ENCODE measurements at regions not wholly inside any gene's neighbourhood (a gene's known extent, or its start where the extent isn't known, plus 50 kb on each side); places are given as distances from the start of the nearest gene placed in this dataset.

DNA sequence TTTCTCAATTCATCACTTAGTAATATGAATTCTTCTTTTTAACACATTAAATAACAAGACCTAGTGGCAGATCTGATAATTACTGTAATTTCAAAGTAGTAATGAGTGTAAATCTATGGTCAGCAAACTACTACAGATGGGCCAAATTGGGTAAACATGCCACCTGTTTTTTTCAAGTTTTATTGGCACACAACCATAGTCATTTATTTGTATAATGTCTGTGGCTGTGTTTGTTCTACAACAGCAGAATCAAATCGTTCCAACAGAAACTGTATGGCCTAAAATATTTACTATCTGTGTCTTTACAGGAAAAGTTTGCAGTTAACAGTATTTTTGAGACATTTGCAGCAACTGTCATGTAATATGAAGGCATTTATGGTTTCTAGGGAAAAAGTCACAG, 86.1 kb upstream of the EYA2 start:
- no peak for DNase-seq
- Histone ChIP-seq H3K36me3 (ENCODE audit: control insufficient read depth in 1 of 2, insufficient read depth in 2 of 2, low read length in 2 of 2) (no peaks in the 10 kb centered on the region), H3K27me3 (ENCODE audit: insufficient read depth, low read length) (no peaks in the 10 kb centered on the region), H4K12ac (ENCODE audit: low read depth, low read length) (no peak overlapping the region), H4K91ac (ENCODE audit: low read depth, low read length) (no peak overlapping the region), H3K14ac (ENCODE audit: low read length) (no peak overlapping the region), H3K79me1 (ENCODE audit: low read length) (peaks cover 5% of the 10 kb centered on the region), H2BK12ac (ENCODE audit: low read length) (no peak overlapping the region), H2BK120ac (ENCODE audit: insufficient read depth, low read length, poor library complexity) (no peak overlapping the region), H3K79me2 (ENCODE audit: control insufficient read depth, insufficient read depth, low read length, poor library complexity) (no peaks in the 10 kb centered on the region), H2AK5ac (ENCODE audit: low read length) (no peak overlapping the region), H3K23ac (ENCODE audit: low read length) (no peak overlapping the region), H3K9me3 (ENCODE audit: insufficient read depth, low read depth, low read length) (no peaks in the 10 kb centered on the region), H3K4me2 (ENCODE audit: low read length) (no peak overlapping the region), H3K27ac (ENCODE audit: low read depth, low read length) (no peak overlapping the region), H3K4me1 (ENCODE audit: control insufficient read depth in 1 of 2, insufficient read depth in 2 of 2, low read length in 2 of 2) (peaks cover 0 to 12% of the 10 kb centered on the region in 2 experiments), H3K9ac (ENCODE audit: low read length) (no peak overlapping the region), H3K4me3 (ENCODE audit: low read depth, low read length) (no peak overlapping the region), H2BK5ac (ENCODE audit: low read depth, low read length, poor library complexity) (no peak overlapping the region), H4K8ac (ENCODE audit: low read depth, low read length) (no peak overlapping the region), H3K4ac (ENCODE audit: low read depth, low read length) (no peak overlapping the region), H3K18ac (ENCODE audit: low read length) (no peak overlapping the region), H2AFZ (ENCODE audit: insufficient read depth, low read length, poor library complexity) (no peak overlapping the region)
- no CpG with 5 or more reads among the region's 1 CpG for WGBS (ENCODE audit: extremely low coverage, insufficient coverage, insufficient read length)

DNA sequence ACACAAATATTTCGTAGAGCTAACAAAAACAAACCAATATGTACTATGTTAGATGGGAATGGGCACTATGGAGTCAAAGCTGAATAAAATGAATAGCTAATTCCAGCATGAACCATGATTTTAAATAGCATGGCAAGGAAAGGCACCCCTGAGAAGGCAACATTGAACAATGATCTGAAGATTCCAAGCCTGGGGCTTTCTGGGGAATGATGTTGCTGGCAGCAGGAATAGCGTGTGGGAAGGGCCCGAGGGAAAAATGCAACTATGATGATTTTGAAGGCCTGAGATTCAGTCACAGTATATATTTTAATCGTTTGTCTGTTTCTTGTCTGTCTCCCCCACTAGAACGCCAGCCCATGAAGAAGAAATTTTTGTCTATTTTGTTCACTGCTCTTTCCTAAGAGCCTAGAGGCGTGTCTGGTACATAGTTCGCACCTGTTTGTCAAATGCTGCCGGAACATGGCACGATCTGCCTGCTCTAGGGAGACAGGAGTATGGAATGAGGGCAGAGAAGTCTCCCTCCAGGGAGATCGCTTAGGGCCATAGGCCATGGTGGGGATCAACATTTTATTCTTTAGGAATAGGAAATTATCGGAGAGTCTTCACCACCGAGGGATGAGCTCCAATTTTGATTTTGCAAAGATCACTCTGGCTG, 84.8 kb upstream of the EYA2 start:
- Histone ChIP-seq H3K14ac (ENCODE audit: low read length) (no peak overlapping the region), H3K9me3 (ENCODE audit: insufficient read depth, low read depth, low read length) (no peaks in the 10 kb centered on the region), H3K4me3 (ENCODE audit: low read depth, low read length) (no peak overlapping the region), H3K18ac (ENCODE audit: low read length) (no peak overlapping the region), H3K4ac (ENCODE audit: low read depth, low read length) (no peak overlapping the region), H3K4me1 (ENCODE audit: control insufficient read depth in 1 of 2, insufficient read depth in 2 of 2, low read length in 2 of 2) (peaks cover 0 to 14% of the 10 kb centered on the region in 2 experiments), H4K12ac (ENCODE audit: low read depth, low read length) (no peak overlapping the region), H4K8ac (ENCODE audit: low read depth, low read length) (no peak overlapping the region), H3K27ac (ENCODE audit: low read depth, low read length) (no peak overlapping the region), H4K91ac (ENCODE audit: low read depth, low read length) (peak overlapping the region; percentile 4), H2BK5ac (ENCODE audit: low read depth, low read length, poor library complexity) (no peak overlapping the region), H3K36me3 (ENCODE audit: control insufficient read depth in 1 of 2, insufficient read depth in 2 of 2, low read length in 2 of 2) (no peaks in the 10 kb centered on the region), H3K79me1 (ENCODE audit: low read length) (peaks cover 5% of the 10 kb centered on the region), H3K79me2 (ENCODE audit: control insufficient read depth, insufficient read depth, low read length, poor library complexity) (no peaks in the 10 kb centered on the region), H3K9ac (ENCODE audit: low read length) (no peak overlapping the region), H2AFZ (ENCODE audit: insufficient read depth, low read length, poor library complexity) (no peak overlapping the region), H3K27me3 (ENCODE audit: insufficient read depth, low read length) (no peaks in the 10 kb centered on the region), H3K4me2 (ENCODE audit: low read length) (no peak overlapping the region), H2BK120ac (ENCODE audit: insufficient read depth, low read length, poor library complexity) (no peak overlapping the region), H3K23ac (ENCODE audit: low read length) (no peak overlapping the region), H2BK12ac (ENCODE audit: low read length) (peak overlapping the region; percentile 65), H2AK5ac (ENCODE audit: low read length) (peak overlapping the region; percentile 59)
- DNase-seq, result peak; percentile 29 to 47
- WGBS (ENCODE audit: extremely low coverage, insufficient coverage, insufficient read length), result no CpG with 5 or more reads among the region's 12 CpGs

DNA sequence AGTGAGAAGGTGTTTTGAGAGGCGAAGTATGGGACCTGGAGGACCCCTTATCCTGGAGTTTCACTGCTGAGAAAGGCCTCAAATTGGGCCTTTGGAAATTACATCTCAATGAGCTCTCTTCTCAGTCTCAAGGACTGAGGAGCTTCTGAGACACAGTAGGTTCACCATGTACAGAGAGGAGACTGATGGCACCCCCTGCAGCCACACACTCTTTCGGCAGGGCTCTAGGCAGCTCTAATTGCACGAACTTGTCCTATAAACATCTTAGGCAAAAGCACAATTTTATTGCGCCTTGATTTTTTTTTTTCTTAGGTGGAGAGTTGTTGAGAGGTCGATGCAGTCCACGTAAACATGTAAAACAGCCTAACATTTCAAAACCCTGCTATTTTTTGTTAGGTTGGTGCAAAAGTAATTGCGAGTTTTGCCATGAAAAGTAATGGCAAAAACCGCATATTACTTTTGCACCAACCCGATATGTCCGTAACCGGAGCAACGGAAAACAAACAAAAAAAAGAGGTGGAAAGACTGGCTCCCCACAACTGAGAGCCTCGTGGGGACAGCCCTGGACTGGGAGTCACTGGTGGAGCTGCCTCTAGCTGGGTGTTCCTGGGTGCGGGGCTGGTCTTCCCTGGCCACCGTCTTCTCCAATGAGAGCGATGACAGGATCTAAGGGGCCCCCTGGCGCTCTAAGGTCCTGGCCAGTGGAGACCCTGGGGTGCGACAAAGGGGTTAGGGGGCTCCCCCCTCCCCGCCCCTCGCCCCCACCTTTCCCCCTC, 84.0 kb upstream of the EYA2 start:
- H3K9me3 ChIP-seq (ENCODE audit: insufficient read depth, low read depth, low read length), result no peaks in the 10 kb centered on the region
- no CpG with 5 or more reads among the region's 20 CpGs for WGBS (ENCODE audit: extremely low coverage, insufficient coverage, insufficient read length)
- H3K4me1 ChIP-seq (ENCODE audit: control insufficient read depth in 1 of 2, insufficient read depth in 2 of 2, low read length in 2 of 2), result peaks cover under 1 to 17% of the 10 kb centered on the region in 2 experiments
- H3K23ac ChIP-seq (ENCODE audit: low read length), result no peak overlapping the region
- DNase-seq, result no peak
- no peak overlapping the region for H3K9ac ChIP-seq (ENCODE audit: low read length)
- no peak overlapping the region for H4K12ac ChIP-seq (ENCODE audit: low read depth, low read length)
- H3K4ac ChIP-seq (ENCODE audit: low read depth, low read length), result no peak overlapping the region
- no peak overlapping the region for H2BK5ac ChIP-seq (ENCODE audit: low read depth, low read length, poor library complexity)
- no peaks in the 10 kb centered on the region for H3K36me3 ChIP-seq (ENCODE audit: control insufficient read depth in 1 of 2, insufficient read depth in 2 of 2, low read length in 2 of 2)
- no peak overlapping the region for H3K4me3 ChIP-seq (ENCODE audit: low read depth, low read length)
- no peak overlapping the region for H4K8ac ChIP-seq (ENCODE audit: low read depth, low read length)
- no peak overlapping the region for H2BK120ac ChIP-seq (ENCODE audit: insufficient read depth, low read length, poor library complexity)
- no peak overlapping the region for H3K4me2 ChIP-seq (ENCODE audit: low read length)
- H3K27me3 ChIP-seq (ENCODE audit: insufficient read depth, low read length), result no peaks in the 10 kb centered on the region
- H3K79me2 ChIP-seq (ENCODE audit: control insufficient read depth, insufficient read depth, low read length, poor library complexity), result peaks cover 2% of the 10 kb centered on the region
- peak overlapping the region; percentile 4 for H4K91ac ChIP-seq (ENCODE audit: low read depth, low read length)
- peak overlapping the region; percentile 65 for H2BK12ac ChIP-seq (ENCODE audit: low read length)
- no peak overlapping the region for H3K27ac ChIP-seq (ENCODE audit: low read depth, low read length)
- H2AK5ac ChIP-seq (ENCODE audit: low read length), result peak overlapping the region; percentile 68
- H2AFZ ChIP-seq (ENCODE audit: insufficient read depth, low read length, poor library complexity), result no peak overlapping the region
- peaks cover 9% of the 10 kb centered on the region for H3K79me1 ChIP-seq (ENCODE audit: low read length)
- peak overlapping the region; percentile 26 for H3K14ac ChIP-seq (ENCODE audit: low read length)
- H3K18ac ChIP-seq (ENCODE audit: low read length), result no peak overlapping the region

DNA sequence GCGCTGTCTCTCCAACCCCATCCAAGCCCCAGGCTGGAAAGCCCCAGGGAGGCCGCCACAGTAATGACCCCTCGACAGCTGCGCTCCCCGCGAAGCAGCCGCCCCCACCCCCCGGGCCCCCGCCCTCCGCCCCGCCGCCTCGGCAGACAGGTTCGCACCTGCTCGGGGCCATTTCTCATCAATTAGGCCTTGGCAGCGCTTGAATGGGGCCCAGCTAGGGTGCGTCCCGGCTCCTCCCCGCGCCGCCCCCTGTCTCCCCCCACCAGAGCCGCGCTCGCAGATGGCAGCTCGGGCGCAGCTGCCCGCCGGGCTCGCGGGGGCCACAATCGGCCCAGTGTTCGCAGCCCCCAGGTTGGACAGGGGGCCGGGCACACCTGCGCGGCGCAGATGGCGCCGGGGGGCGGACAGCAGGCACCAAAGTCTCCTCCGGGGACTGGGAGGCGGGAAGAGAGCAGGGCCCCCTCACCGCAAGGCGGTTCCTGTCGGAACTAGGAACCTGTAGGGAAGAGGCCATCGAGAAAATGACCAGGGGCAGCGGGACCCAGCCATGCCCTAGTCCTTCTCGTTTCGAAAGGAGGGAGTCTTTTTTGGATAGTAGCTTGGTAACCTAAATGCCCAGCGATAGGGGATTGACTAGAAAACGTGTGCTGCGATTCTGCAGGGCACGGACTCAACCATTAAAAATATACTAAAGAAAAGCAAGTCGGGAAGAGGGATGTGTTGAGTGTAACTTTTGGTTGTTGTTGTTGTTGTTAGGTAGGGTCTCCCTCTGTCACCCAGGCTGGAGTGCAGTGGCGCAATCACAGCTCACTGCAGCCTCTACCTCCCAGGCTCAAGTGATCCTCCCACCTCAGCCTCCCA, 83.2 kb upstream of the EYA2 start:
- H3K9me3 ChIP-seq (ENCODE audit: insufficient read depth, low read depth, low read length), result no peaks in the 10 kb centered on the region
- peaks cover 16% of the 10 kb centered on the region for H3K79me1 ChIP-seq (ENCODE audit: low read length)
- no peaks in the 10 kb centered on the region for H3K36me3 ChIP-seq (ENCODE audit: control insufficient read depth in 1 of 2, insufficient read depth in 2 of 2, low read length in 2 of 2)
- no peak overlapping the region for H2BK120ac ChIP-seq (ENCODE audit: insufficient read depth, low read length, poor library complexity)
- no peak overlapping the region for H2BK5ac ChIP-seq (ENCODE audit: low read depth, low read length, poor library complexity)
- peak overlapping the region; percentile 77 for H3K14ac ChIP-seq (ENCODE audit: low read length)
- H3K4ac ChIP-seq (ENCODE audit: low read depth, low read length), result no peak overlapping the region
- H3K4me1 ChIP-seq (ENCODE audit: control insufficient read depth in 1 of 2, insufficient read depth in 2 of 2, low read length in 2 of 2), result peaks cover 4 to 24% of the 10 kb centered on the region in 2 experiments
- peaks cover 3% of the 10 kb centered on the region for H3K79me2 ChIP-seq (ENCODE audit: control insufficient read depth, insufficient read depth, low read length, poor library complexity)
- H4K8ac ChIP-seq (ENCODE audit: low read depth, low read length), result peak overlapping the region; percentile 14
- no peak for DNase-seq
- H2AK5ac ChIP-seq (ENCODE audit: low read length), result peak overlapping the region; percentile 15
- no peak overlapping the region for H2AFZ ChIP-seq (ENCODE audit: insufficient read depth, low read length, poor library complexity)
- peak overlapping the region; percentile 58 for H2BK12ac ChIP-seq (ENCODE audit: low read length)
- no peak overlapping the region for H3K23ac ChIP-seq (ENCODE audit: low read length)
- H3K18ac ChIP-seq (ENCODE audit: low read length), result no peak overlapping the region
- no peak overlapping the region for H4K12ac ChIP-seq (ENCODE audit: low read depth, low read length)
- WGBS (ENCODE audit: extremely low coverage, insufficient coverage, insufficient read length), result no CpG with 5 or more reads among the region's 54 CpGs
- H3K27ac ChIP-seq (ENCODE audit: low read depth, low read length), result no peak overlapping the region
- H3K9ac ChIP-seq (ENCODE audit: low read length), result no peak overlapping the region
- H3K4me3 ChIP-seq (ENCODE audit: low read depth, low read length), result peak overlapping the region; percentile 51
- peak overlapping the region; percentile 70 for H4K91ac ChIP-seq (ENCODE audit: low read depth, low read length)
- H3K4me2 ChIP-seq (ENCODE audit: low read length), result peak overlapping the region; percentile 52
- H3K27me3 ChIP-seq (ENCODE audit: insufficient read depth, low read length), result no peaks in the 10 kb centered on the region

Data from trophoblast cell (in vitro differentiated cells and primary cell).